ENCODE measurements at regions not wholly inside any gene's neighbourhood (a gene's known extent, or its start where the extent isn't known, plus 50 kb on each side); places are given as distances from the start of the nearest gene placed in this dataset.

DNA sequence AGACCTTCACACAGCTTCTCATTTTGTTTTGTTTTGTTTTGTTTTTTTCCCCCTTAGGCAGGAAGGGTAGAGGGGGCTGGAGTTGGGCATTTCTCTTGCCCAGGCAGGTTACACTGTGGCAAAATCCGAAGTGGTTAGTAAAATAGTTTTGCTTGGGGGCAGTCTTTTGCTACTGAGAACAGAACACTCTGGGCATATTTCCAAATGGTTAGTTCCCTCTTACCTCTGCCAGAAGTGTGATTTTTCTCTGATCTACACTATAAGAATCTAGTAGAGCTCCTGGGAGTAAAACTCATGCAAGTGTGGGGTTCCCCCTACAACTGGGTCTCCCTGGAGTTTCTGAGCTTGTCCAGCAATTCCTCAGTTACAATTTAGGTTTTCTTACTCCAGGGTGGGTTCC is 61.7 kb downstream of the NPS start:
- H3K36me3 ChIP-seq (ENCODE audit: control insufficient read depth, low read length) = no peaks in the 10 kb centered on the region
- no peaks in the 10 kb centered on the region for H3K4me1 ChIP-seq (ENCODE audit: control insufficient read depth, low read length)
- no peaks in the 10 kb centered on the region for H3K27me3 ChIP-seq (ENCODE audit: control insufficient read depth, low read length)
- H3K9me2 ChIP-seq (replicated peaks; ENCODE audit: control insufficient read depth, low read length) = no peaks in the 10 kb centered on the region
- H3K79me2 ChIP-seq (ENCODE audit: control insufficient read depth, low read length) = no peaks in the 10 kb centered on the region
- no peak for TF ChIP-seq CTCF (IDR thresholded peaks at IDR 0.05; ENCODE audit: low read depth, low read length, poor library complexity, severe bottlenecking)
- no peak for TF ChIP-seq EZH2phosphoT487 (IDR thresholded peaks at IDR 0.05; ENCODE audit: borderline replicate concordance, low read length)
- H4K20me1 ChIP-seq (ENCODE audit: control insufficient read depth, insufficient read depth, low read depth, low read length) = no peaks in the 10 kb centered on the region
- no peak overlapping the region for H3K4me2 ChIP-seq (ENCODE audit: low read length)
- no peak overlapping the region for H3K27ac ChIP-seq (ENCODE audit: low read depth, low read length)
- H3F3A ChIP-seq (ENCODE audit: control insufficient read depth, insufficient read depth) = no peaks in the 10 kb centered on the region
- H3K9me3 ChIP-seq (ENCODE audit: control insufficient read depth, insufficient read depth, low read length) = no peaks in the 10 kb centered on the region
- no peak overlapping the region for H3K4me3 ChIP-seq (ENCODE audit: low read length)

GRCh38 chr10:127614484-127615017 is 65.4 kb downstream of the NPS start:
- no peaks in the 10 kb centered on the region for H3K79me2 ChIP-seq (ENCODE audit: control insufficient read depth, low read length)

DNA sequence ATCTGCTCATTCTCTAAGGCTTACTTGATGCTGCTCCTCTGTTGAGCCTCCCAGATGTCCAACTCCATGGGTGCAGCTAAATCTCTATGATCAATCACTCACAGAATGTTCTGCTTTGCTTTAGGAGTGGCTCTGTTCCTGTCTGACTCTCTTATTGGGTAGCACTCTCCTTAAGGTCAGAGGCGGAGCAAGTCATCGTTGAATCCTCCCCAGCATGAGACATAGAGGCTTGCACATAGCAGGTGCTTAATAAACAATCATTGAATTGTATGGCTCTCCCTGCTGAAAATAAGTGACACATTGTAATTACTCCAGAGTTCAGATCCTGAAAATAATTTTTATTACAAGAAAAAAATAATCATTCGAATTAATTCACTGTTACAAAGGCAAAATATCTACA is 69.7 kb downstream of the NPS start:
- Histone ChIP-seq H3K4me2 (ENCODE audit: low read length) (no peak overlapping the region), H4K20me1 (ENCODE audit: control insufficient read depth, insufficient read depth, low read depth, low read length) (no peaks in the 10 kb centered on the region), H3K27me3 (ENCODE audit: control insufficient read depth, low read length) (no peaks in the 10 kb centered on the region), H3K9me2 (replicated peaks; ENCODE audit: control insufficient read depth, low read length) (no peaks in the 10 kb centered on the region; the same call in 1 of the 2 replicates), H3K9me3 (ENCODE audit: control insufficient read depth, insufficient read depth, low read length) (no peaks in the 10 kb centered on the region), H3K79me2 (ENCODE audit: control insufficient read depth, low read length) (no peaks in the 10 kb centered on the region), H3K27ac (ENCODE audit: low read depth, low read length) (no peak overlapping the region), H3K4me3 (ENCODE audit: low read length) (no peak overlapping the region), H3F3A (ENCODE audit: control insufficient read depth, insufficient read depth) (no peaks in the 10 kb centered on the region), H3K36me3 (ENCODE audit: control insufficient read depth, low read length) (no peaks in the 10 kb centered on the region), H3K4me1 (ENCODE audit: control insufficient read depth, low read length) (no peaks in the 10 kb centered on the region)
- no peak for TF ChIP-seq EZH2phosphoT487 (IDR thresholded peaks at IDR 0.05; ENCODE audit: borderline replicate concordance, low read length)
- TF ChIP-seq CTCF (IDR thresholded peaks at IDR 0.05; ENCODE audit: low read depth, low read length, poor library complexity, severe bottlenecking) = no peak

More at GRCh38 chr10:127614484-127615017, 65.4 kb downstream of the NPS start:
- Histone ChIP-seq H3K27ac (ENCODE audit: low read depth, low read length) (no peak overlapping the region), H3K36me3 (ENCODE audit: control insufficient read depth, low read length) (no peaks in the 10 kb centered on the region), H4K20me1 (ENCODE audit: control insufficient read depth, insufficient read depth, low read depth, low read length) (no peaks in the 10 kb centered on the region), H3F3A (ENCODE audit: control insufficient read depth, insufficient read depth) (no peaks in the 10 kb centered on the region), H3K9me2 (replicated peaks; ENCODE audit: control insufficient read depth, low read length) (no peaks in the 10 kb centered on the region), H3K4me2 (ENCODE audit: low read length) (no peak overlapping the region), H3K9me3 (ENCODE audit: control insufficient read depth, insufficient read depth, low read length) (no peaks in the 10 kb centered on the region), H3K4me3 (ENCODE audit: low read length) (no peak overlapping the region), H3K4me1 (ENCODE audit: control insufficient read depth, low read length) (no peaks in the 10 kb centered on the region), H3K27me3 (ENCODE audit: control insufficient read depth, low read length) (no peaks in the 10 kb centered on the region)
- TF ChIP-seq CTCF (IDR thresholded peaks at IDR 0.05; ENCODE audit: low read depth, low read length, poor library complexity, severe bottlenecking) (no peak), EZH2phosphoT487 (IDR thresholded peaks at IDR 0.05; ENCODE audit: borderline replicate concordance, low read length) (no peak)
